Caco-2 (cell line): ENCODE measurements at regions not wholly inside any gene's neighbourhood (a gene's known extent, or its start where the extent isn't known, plus 50 kb on each side); places are given as distances from the start of the nearest gene placed in this dataset.

Source experiments
- BruUV-seq: library from RNA; stranded (reverse); fragments of 400-500 nt; replicated peaks from 2 replicates; lab custom pipeline; 2021; lab: Mats Ljungman, UMichigan
- CTCF ChIA-PET: fragments of 300-600 bp; sonication (Branson Sonifier 250); formaldehyde crosslinking; loops from one replicate; lab custom pipeline; 2022; ENCODE audit warnings: antibody characterized with exemption; lab: Charles Lee
- POLR2A ChIA-PET: fragments of 300-600 bp; sonication (Branson Sonifier 250); formaldehyde crosslinking; loops from one replicate; lab custom pipeline; 2022; ENCODE audit warnings: antibody characterized with exemption; lab: Charles Lee
- DNase-seq, 2 experiments: peaks; one replicate each; pipeline versions ENCODE4 v3.0.0 to v3.0.0-alpha.2; 2020 to 2022
- H3K27me3 ChIP-seq: replicated peaks from 2 replicates; pipeline ENCODE4 v1.6.0; 2011; ENCODE audit warnings: low read length; ENCODE audit not compliant: control insufficient read depth, insufficient read depth
- H3K36me3 ChIP-seq: 2 replicates; pipeline ENCODE4 v1.5.1; 2011; ENCODE audit warnings: low read length; ENCODE audit not compliant: control insufficient read depth, insufficient read depth
- H3K4me1 ChIP-seq: fragments of 250-450 bp; sonication (Bioruptor Pico); 2 replicates; pipeline ENCODE4 v1.5.1; 2020; ENCODE audit warnings: mild to moderate bottlenecking
- H3K4me3 ChIP-seq: 2 replicates; pipeline ENCODE4 v1.5.1; 2011; ENCODE audit warnings: low read depth, mild to moderate bottlenecking, control low read depth, low read length
- H3K9me3 ChIP-seq: fragments of 250-450 bp; sonication (Bioruptor Pico); 2 replicates; pipeline ENCODE4 v1.5.1; 2020; ENCODE audit warnings: mild to moderate bottlenecking, moderate library complexity
- H3K27ac Mint-ChIP-seq: one replicate; pipeline ENCODE4 v1.8.0; 2022; ENCODE audit warnings: mixed read lengths; ENCODE audit not compliant: unreplicated experiment
- H3K27me3 Mint-ChIP-seq: one replicate; pipeline ENCODE4 v1.8.0; 2022; ENCODE audit warnings: mixed read lengths; ENCODE audit not compliant: insufficient read depth, unreplicated experiment
- H3K36me3 Mint-ChIP-seq: one replicate; pipeline ENCODE4 v1.8.0; 2022; ENCODE audit warnings: mild to moderate bottlenecking, mixed read lengths; ENCODE audit not compliant: insufficient read depth, unreplicated experiment
- H3K4me1 Mint-ChIP-seq: one replicate; pipeline ENCODE4 v1.8.0; 2022; ENCODE audit warnings: low read depth, mixed read lengths; ENCODE audit not compliant: unreplicated experiment
- H3K4me3 Mint-ChIP-seq: one replicate; pipeline ENCODE4 v1.8.0; 2022; ENCODE audit warnings: mild to moderate bottlenecking, moderate library complexity, mixed read lengths; ENCODE audit not compliant: unreplicated experiment
- H3K9me3 Mint-ChIP-seq: one replicate; pipeline ENCODE4 v1.8.0; 2022; ENCODE audit warnings: mixed read lengths; ENCODE audit not compliant: unreplicated experiment
- intact Hi-C: fragments of 100-400 bp; cut with micrococcal nuclease; formaldehyde crosslinking; loops from one replicate; pipeline ENCODE4 v1.10.0; 2022; ENCODE audit not compliant: unreplicated experiment
- TF ChIP-seq, protein P1 (sequence below), 2 experiments: fragments of 200-600 bp in 1 of 2; IDR thresholded peaks; 1 replicate in 1 of 2; 2 replicates in 1 of 2; pipeline versions ENCODE4 v1.5.1 to v1.8.0; 2011 to 2022; ENCODE audit warnings: antibody characterized with exemption in 1 of 2, control low read depth in 1 of 2, inconsistent platforms in 1 of 2, low read depth in 1 of 2, low read length in 1 of 2, mild to moderate bottlenecking in 1 of 2, moderate library complexity in 1 of 2; ENCODE audit not compliant: insufficient read depth in 1 of 2, severe bottlenecking in 1 of 2, unreplicated experiment in 1 of 2

DNA sequence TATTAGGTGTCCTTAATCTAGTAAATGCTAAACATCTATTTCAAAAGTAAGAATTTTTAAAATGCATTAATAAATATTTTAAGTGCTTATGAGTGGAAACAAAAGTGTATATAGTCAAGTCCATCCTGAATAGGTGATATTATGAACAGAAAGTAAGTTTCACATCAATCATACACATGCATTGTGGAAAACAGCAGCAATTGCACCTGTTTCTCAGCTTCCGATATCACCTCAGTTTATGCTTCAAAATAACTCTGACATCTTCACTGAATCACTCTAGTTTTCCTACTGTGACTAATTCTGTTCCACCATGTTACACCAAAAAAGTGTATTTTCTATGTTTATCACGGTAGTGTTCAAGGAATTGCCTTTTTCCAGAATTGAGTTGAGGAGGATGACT, 172.6 kb upstream of the MANEA start:
- TF ChIP-seq, protein P1, sequence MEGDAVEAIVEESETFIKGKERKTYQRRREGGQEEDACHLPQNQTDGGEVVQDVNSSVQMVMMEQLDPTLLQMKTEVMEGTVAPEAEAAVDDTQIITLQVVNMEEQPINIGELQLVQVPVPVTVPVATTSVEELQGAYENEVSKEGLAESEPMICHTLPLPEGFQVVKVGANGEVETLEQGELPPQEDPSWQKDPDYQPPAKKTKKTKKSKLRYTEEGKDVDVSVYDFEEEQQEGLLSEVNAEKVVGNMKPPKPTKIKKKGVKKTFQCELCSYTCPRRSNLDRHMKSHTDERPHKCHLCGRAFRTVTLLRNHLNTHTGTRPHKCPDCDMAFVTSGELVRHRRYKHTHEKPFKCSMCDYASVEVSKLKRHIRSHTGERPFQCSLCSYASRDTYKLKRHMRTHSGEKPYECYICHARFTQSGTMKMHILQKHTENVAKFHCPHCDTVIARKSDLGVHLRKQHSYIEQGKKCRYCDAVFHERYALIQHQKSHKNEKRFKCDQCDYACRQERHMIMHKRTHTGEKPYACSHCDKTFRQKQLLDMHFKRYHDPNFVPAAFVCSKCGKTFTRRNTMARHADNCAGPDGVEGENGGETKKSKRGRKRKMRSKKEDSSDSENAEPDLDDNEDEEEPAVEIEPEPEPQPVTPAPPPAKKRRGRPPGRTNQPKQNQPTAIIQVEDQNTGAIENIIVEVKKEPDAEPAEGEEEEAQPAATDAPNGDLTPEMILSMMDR (IDR thresholded peaks at IDR 0.05; ENCODE audit: insufficient read depth in 1 of 2, low read depth in 1 of 2, low read length in 1 of 2, severe bottlenecking in 1 of 2, unreplicated experiment in 1 of 2), result no peak
- no peaks in the 10 kb centered on the region for H3K36me3 Mint-ChIP-seq

GRCh38 chr6:95408111-95408510, 169.2 kb upstream of the MANEA start:
- POLR2A ChIA-PET, result no interaction called here
- Histone ChIP-seq H3K9me3 (no peaks in the 10 kb centered on the region), H3K4me3 (no peak overlapping the region), H3K4me1 (no peaks in the 10 kb centered on the region), H3K27me3 (no peaks in the 10 kb centered on the region), H3K36me3 (no peaks in the 10 kb centered on the region)
- DNase-seq, result no peak
- CTCF ChIA-PET, result no interaction called here
- H3K27ac Mint-ChIP-seq, result no peak overlapping the region
- no TSS peak for BruUV-seq
- intact Hi-C loops, result loop anchor here (5.0 kb wide), 1 partner anchor 206 kb away; no protein-coding TSS in a partner anchor
- no peaks in the 10 kb centered on the region for H3K27me3 Mint-ChIP-seq
- H3K9me3 Mint-ChIP-seq, result no peaks in the 10 kb centered on the region
- H3K4me3 Mint-ChIP-seq, result no peak overlapping the region
- H3K4me1 Mint-ChIP-seq, result no peaks in the 10 kb centered on the region
- H3K36me3 Mint-ChIP-seq, result no peaks in the 10 kb centered on the region
- TF ChIP-seq, protein P1 (IDR thresholded peaks at IDR 0.05; ENCODE audit: insufficient read depth in 1 of 2, low read depth in 1 of 2, low read length in 1 of 2, severe bottlenecking in 1 of 2, unreplicated experiment in 1 of 2), result no peak

More for the DNA sequence above, 172.6 kb upstream of the MANEA start:
- H3K4me3 ChIP-seq, result no peak overlapping the region
- POLR2A ChIA-PET, result no interaction called here
- Mint-ChIP-seq H3K4me1 (no peaks in the 10 kb centered on the region), H3K9me3 (no peaks in the 10 kb centered on the region), H3K27me3 (no peaks in the 10 kb centered on the region), H3K27ac (no peak overlapping the region), H3K4me3 (no peak overlapping the region)
- no peaks in the 10 kb centered on the region for H3K9me3 ChIP-seq
- no peaks in the 10 kb centered on the region for H3K27me3 ChIP-seq
- intact Hi-C loops, result loop anchor here (5.0 kb wide), 1 partner anchor 202 kb away; no protein-coding TSS in a partner anchor
- no peaks in the 10 kb centered on the region for H3K4me1 ChIP-seq
- no TSS peak for BruUV-seq
- no peak for DNase-seq
- no peaks in the 10 kb centered on the region for H3K36me3 ChIP-seq
- CTCF ChIA-PET, result no interaction called here

DNA sequence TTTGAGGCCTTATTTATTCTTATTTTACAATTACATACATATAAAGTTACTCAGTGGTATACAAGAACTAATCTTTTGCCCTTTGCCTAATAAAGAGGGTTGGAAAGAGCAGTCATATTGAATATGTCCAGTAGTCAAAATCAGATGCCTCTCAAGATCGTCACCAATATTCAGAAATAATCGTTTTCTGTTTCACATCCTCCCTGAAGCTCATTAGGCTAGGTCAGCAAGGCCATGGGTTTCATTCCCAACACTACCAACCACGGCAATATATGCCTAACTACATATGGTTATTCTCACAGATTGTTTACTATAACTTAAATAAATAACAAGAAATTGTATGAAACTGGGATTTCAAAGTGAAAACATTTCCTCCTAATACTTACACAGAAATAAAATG, 167.2 kb upstream of the MANEA start:
- intact Hi-C loops, result no loop called here
- H3K9me3 ChIP-seq, result no peaks in the 10 kb centered on the region
- H3K4me3 ChIP-seq, result no peak overlapping the region
- no peaks in the 10 kb centered on the region for H3K36me3 Mint-ChIP-seq
- H3K4me3 Mint-ChIP-seq, result no peak overlapping the region
- no peaks in the 10 kb centered on the region for H3K27me3 Mint-ChIP-seq
- ChIA-PET POLR2A (no interaction called here), CTCF (no interaction called here)
- DNase-seq, result no peak
- H3K9me3 Mint-ChIP-seq, result no peaks in the 10 kb centered on the region
- TF ChIP-seq, protein P1 (IDR thresholded peaks at IDR 0.05; ENCODE audit: insufficient read depth in 1 of 2, low read depth in 1 of 2, low read length in 1 of 2, severe bottlenecking in 1 of 2, unreplicated experiment in 1 of 2), result no peak
- H3K4me1 Mint-ChIP-seq, result no peaks in the 10 kb centered on the region
- H3K27ac Mint-ChIP-seq, result no peak overlapping the region
- H3K36me3 ChIP-seq, result no peaks in the 10 kb centered on the region
- no TSS peak for BruUV-seq
- no peaks in the 10 kb centered on the region for H3K4me1 ChIP-seq
- no peaks in the 10 kb centered on the region for H3K27me3 ChIP-seq
